ENCODE measurements at regions not wholly inside any gene's neighbourhood (a gene's known extent, or its start where the extent isn't known, plus 50 kb on each side); places are given as distances from the start of the nearest gene placed in this dataset.

- Histone ChIP-seq H2AFZ (ENCODE audit: low read length) (no peak overlapping the region), H3K36me3 (replicated peaks in 1 of 2; ENCODE audit: control insufficient read depth in 1 of 2, insufficient read depth in 2 of 2, low read length in 2 of 2) (no peaks in the 10 kb centered on the region), H3K9me3 (ENCODE audit: low read length) (no peaks in the 10 kb centered on the region), H3K4me2 (ENCODE audit: low read depth, low read length) (no peak overlapping the region), H3K4me3 (replicated peaks in 1 of 3; ENCODE audit: insufficient read depth in 1 of 3, low read depth in 2 of 3, low read length in 3 of 3) (no peak overlapping the region), H4K20me1 (ENCODE audit: insufficient read depth, low read length) (no peaks in the 10 kb centered on the region), H3K79me2 (ENCODE audit: insufficient read depth, low read length) (no peaks in the 10 kb centered on the region), H3K9ac (ENCODE audit: insufficient read depth, low read depth, low read length) (no peak overlapping the region), H3K27ac (ENCODE audit: extremely low read length, insufficient read depth, low read length) (no peak overlapping the region), H3K4me1 (ENCODE audit: insufficient read depth, low read length) (peaks cover 41% of the 10 kb centered on the region), H3K27me3 (ENCODE audit: control insufficient read depth in 1 of 2, insufficient read depth in 2 of 2, low read length in 2 of 2) (no peaks in the 10 kb centered on the region)
- WGBS (ENCODE audit: low lambda C conversion rate) = 52% methylated on average over 2 of the region's 2 CpGs
- TF ChIP-seq KDM3A (CRISPR knock-in tag; IDR thresholded peaks at IDR 0.05; ENCODE audit: low read depth) = no peak
- TF ChIP-seq FUBP1 (CRISPR knock-in tag; IDR thresholded peaks at IDR 0.05; ENCODE audit: borderline replicate concordance) = no peak
- no peak for TF ChIP-seq UBTF (CRISPR knock-in tag; IDR thresholded peaks at IDR 0.05)
- no peak for TF ChIP-seq ZNF629 (CRISPR knock-in tag; conservative IDR thresholded peaks at IDR 0.05)
- TF ChIP-seq ZNF256 (CRISPR knock-in tag; conservative IDR thresholded peaks at IDR 0.05) = no peak
- TF ChIP-seq RARG (CRISPR knock-in tag; IDR thresholded peaks at IDR 0.05; ENCODE audit: low read depth) = no peak
- no peak for ATAC-seq
- CTCF ChIA-PET (ENCODE audit: low intra/inter-chr PET ratio, low total read pairs) = no interaction called here
- DNase-seq (ENCODE audit: low spot score) = no peak
- POLR2A ChIA-PET = no interaction called here
- in situ Hi-C loops (cut with HindIII; ENCODE audit: extremely low pct_ligation_motif_present, low pct_unique_long_range_greater_than_20kb) = no loop called here
- BruUV-seq (replicated peaks) = no TSS peak
- no peak for FAIRE-seq
- intact Hi-C loops (cut with micrococcal nuclease; ENCODE audit: unreplicated experiment) = no loop called here
Measured at GRCh38 chr15:39151545-39151944, 429.3 kb upstream of the THBS1 start.
